ENCODE measurements at regions not wholly inside any gene's neighbourhood (a gene's known extent, or its start where the extent isn't known, plus 50 kb on each side); places are given as distances from the start of the nearest gene placed in this dataset.

GRCh38 chr1:166785987-166786386 is 53.3 kb upstream of the POGK start:
- Histone ChIP-seq H3K27ac (no peak overlapping the region), H3K4me1 (no peaks in the 10 kb centered on the region), H3K4me3 (no peak overlapping the region), H3K27me3 (peaks cover 3% of the 10 kb centered on the region), H3K9me3 (no peaks in the 10 kb centered on the region), H3K36me3 (no peaks in the 10 kb centered on the region)
- peak; percentile 63 for ATAC-seq
- intact Hi-C loops (cut with DNase I) = no loop called here
- TF ChIP-seq, protein P1, sequence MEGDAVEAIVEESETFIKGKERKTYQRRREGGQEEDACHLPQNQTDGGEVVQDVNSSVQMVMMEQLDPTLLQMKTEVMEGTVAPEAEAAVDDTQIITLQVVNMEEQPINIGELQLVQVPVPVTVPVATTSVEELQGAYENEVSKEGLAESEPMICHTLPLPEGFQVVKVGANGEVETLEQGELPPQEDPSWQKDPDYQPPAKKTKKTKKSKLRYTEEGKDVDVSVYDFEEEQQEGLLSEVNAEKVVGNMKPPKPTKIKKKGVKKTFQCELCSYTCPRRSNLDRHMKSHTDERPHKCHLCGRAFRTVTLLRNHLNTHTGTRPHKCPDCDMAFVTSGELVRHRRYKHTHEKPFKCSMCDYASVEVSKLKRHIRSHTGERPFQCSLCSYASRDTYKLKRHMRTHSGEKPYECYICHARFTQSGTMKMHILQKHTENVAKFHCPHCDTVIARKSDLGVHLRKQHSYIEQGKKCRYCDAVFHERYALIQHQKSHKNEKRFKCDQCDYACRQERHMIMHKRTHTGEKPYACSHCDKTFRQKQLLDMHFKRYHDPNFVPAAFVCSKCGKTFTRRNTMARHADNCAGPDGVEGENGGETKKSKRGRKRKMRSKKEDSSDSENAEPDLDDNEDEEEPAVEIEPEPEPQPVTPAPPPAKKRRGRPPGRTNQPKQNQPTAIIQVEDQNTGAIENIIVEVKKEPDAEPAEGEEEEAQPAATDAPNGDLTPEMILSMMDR (IDR thresholded peaks at IDR 0.05) = peak; percentile 34
- no peak for DNase-seq

DNA sequence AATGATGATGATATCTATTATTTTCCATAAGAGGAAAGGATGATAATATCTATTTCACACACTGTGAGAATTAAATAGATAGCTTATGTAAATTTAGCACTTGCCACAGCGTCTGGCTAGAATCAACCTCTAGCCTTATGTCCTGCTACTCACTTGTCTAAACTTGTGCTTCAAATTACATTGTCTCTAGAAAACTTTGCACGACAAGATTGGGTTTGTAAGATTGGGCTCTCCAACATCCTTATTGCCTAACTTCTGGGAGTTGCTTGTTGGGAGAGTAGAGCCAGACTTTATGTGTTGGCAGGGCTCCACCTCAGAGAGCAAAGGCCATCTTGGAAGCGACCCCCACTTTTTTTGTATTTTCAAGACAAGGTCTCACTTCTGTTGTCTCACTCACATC is 50.0 kb upstream of the POGK start:
- no peaks in the 10 kb centered on the region for H3K4me1 ChIP-seq

More for the DNA sequence above, 50.0 kb upstream of the POGK start:
- no peaks in the 10 kb centered on the region for H3K9me3 ChIP-seq
- no peaks in the 10 kb centered on the region for H3K36me3 ChIP-seq
- no peak overlapping the region for H3K27ac ChIP-seq
- DNase-seq = no peak
- no peak overlapping the region for H3K4me3 ChIP-seq
- ATAC-seq = no peak
- H3K27me3 ChIP-seq = peaks cover 7% of the 10 kb centered on the region
- intact Hi-C loops (cut with DNase I) = no loop called here
- TF ChIP-seq, protein P1 (IDR thresholded peaks at IDR 0.05) = no peak
